ENCODE measurements at regions not wholly inside any gene's neighbourhood (a gene's known extent, or its start where the extent isn't known, plus 50 kb on each side); places are given as distances from the start of the nearest gene placed in this dataset.

DNA sequence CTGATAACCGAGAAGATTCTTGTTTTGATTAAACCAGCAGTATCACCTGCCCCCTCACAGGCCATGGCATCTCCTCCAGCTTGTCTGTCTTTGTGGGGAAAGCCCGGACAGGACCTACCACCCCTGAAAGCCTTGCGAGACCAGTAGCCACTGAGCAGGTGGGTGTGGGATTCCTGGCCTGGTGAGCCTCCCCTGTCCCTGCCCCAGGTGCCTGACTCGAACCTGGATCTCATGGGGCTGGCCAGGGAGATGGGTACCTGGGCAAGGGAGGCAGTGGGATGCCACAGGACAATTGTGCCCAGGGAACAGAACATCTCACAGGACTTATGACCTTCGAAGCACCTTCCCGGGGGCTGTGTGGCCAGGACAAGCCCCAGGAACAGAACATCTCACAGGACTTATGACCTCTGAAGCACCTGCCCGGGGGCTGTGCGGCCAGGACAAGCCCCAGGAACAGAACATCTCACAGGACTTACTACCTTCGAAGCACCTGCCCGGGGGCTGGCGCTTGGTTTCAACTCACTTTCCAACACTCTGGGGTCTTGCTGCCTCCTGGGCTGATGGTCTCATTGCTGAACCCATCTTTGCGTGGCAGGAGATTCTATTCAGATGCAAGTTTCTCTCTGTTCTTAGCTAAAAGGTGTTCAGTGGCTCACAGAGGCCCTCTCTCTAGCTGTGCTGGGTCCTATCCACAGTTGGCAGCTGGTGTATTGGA is 854.5 kb downstream of the BRD1 start (continued):
- TF ChIP-seq BACH2 (CRISPR knock-in tag; IDR thresholded peaks at IDR 0.05; ENCODE audit: borderline replicate concordance), result no peak

DNA sequence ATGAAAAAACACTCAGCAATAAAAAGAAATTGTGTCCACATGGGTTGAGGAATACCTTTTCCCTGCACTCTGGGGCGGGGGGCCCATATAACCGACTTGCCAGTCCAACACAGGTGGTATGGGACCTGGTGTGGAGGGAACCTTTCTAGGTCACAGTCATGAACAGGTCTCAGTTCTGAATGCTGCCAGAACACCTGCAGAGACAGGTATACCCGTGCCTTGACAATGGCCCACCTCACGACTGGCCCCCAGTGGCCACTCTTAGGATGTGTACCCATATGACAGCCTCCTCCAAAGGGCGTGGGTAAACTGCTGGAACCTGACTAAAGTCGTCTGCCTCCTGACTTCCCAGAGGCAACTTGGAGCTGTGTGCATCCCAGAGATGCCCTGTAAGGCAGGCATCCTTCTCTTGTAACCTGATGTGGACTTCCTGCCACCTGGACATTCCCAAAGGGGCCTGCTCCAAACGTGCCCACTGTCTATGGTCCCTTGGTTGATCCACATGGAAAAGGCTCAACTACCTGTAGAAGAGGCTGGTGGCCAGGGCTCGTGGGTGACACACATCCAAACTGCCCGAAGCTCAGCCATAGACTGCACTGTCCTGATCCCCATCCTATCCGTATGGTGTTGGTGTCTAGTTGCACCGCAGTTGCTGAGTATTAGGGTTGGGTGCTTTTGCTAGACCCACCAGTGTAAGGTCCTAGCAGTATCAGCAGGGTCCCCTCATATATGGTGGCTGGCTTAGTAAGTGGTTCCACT is 859.3 kb downstream of the BRD1 start:
- TF ChIP-seq, protein P1, sequence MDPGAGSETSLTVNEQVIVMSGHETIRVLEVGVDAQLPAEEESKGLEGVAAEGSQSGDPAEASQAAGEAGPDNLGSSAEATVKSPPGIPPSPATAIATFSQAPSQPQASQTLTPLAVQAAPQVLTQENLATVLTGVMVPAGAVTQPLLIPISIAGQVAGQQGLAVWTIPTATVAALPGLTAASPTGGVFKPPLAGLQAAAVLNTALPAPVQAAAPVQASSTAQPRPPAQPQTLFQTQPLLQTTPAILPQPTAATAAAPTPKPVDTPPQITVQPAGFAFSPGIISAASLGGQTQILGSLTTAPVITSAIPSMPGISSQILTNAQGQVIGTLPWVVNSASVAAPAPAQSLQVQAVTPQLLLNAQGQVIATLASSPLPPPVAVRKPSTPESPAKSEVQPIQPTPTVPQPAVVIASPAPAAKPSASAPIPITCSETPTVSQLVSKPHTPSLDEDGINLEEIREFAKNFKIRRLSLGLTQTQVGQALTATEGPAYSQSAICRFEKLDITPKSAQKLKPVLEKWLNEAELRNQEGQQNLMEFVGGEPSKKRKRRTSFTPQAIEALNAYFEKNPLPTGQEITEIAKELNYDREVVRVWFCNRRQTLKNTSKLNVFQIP (CRISPR knock-in tag; IDR thresholded peaks at IDR 0.05; ENCODE audit: borderline replicate concordance, low read depth), result no peak
- TF ChIP-seq ESRRG (CRISPR knock-in tag; IDR thresholded peaks at IDR 0.05), result no peak
- TF ChIP-seq RARB (CRISPR knock-in tag; IDR thresholded peaks at IDR 0.05), result no peak
- no peak for TF ChIP-seq CSDC2 (CRISPR knock-in tag; IDR thresholded peaks at IDR 0.05)
- no peak for TF ChIP-seq BACH2 (CRISPR knock-in tag; IDR thresholded peaks at IDR 0.05; ENCODE audit: borderline replicate concordance)
- no peak for TF ChIP-seq ISL1 (CRISPR knock-in tag; IDR thresholded peaks at IDR 0.05)
- no peak for TF ChIP-seq ZFP3 (CRISPR knock-in tag; IDR thresholded peaks at IDR 0.05)
- TF ChIP-seq TOX (CRISPR knock-in tag; IDR thresholded peaks at IDR 0.05; ENCODE audit: borderline replicate concordance), result no peak
- no peak for TF ChIP-seq PPARA (CRISPR knock-in tag; IDR thresholded peaks at IDR 0.05; ENCODE audit: borderline replicate concordance)
- no peak for TF ChIP-seq SNAI2 (CRISPR knock-in tag; IDR thresholded peaks at IDR 0.05)
- TF ChIP-seq, protein P2, sequence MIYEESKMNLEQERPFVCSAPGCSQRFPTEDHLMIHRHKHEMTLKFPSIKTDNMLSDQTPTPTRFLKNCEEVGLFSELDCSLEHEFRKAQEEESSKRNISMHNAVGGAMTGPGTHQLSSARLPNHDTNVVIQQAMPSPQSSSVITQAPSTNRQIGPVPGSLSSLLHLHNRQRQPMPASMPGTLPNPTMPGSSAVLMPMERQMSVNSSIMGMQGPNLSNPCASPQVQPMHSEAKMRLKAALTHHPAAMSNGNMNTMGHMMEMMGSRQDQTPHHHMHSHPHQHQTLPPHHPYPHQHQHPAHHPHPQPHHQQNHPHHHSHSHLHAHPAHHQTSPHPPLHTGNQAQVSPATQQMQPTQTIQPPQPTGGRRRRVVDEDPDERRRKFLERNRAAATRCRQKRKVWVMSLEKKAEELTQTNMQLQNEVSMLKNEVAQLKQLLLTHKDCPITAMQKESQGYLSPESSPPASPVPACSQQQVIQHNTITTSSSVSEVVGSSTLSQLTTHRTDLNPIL (CRISPR knock-in tag; IDR thresholded peaks at IDR 0.05; ENCODE audit: low read depth), result no peak
- no peak for TF ChIP-seq ZC3H10 (CRISPR knock-in tag; IDR thresholded peaks at IDR 0.05)
- 0 out of 3 replicates have a peak, but pooled peaks have one; percentile 43 for ATAC-seq

DNA sequence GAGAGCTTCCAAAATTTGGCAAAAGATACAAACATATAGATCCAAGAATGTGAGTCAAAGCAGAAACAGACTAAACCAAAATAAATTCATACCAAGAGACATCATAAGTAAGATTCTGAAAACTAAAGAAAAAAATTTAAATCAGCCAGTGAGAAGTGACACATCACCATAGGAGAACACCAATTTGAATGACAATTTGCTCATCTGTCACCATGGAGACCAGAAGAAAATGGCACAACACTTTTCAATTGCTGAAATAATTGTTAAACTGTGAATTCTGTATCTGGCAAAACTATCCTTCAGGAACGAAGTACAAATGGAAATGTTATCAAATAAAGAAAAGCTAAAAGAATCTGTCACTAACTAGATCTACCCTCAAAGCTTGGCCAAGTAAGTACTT is 864.3 kb downstream of the BRD1 start:
- TF ChIP-seq ZNF70 (CRISPR knock-in tag; IDR thresholded peaks at IDR 0.05) (no peak), ISL1 (CRISPR knock-in tag; IDR thresholded peaks at IDR 0.05) (no peak), TOX (CRISPR knock-in tag; IDR thresholded peaks at IDR 0.05; ENCODE audit: borderline replicate concordance) (no peak), GLIS3 (CRISPR knock-in tag; IDR thresholded peaks at IDR 0.05) (no peak), TCF4 (CRISPR knock-in tag; IDR thresholded peaks at IDR 0.05; ENCODE audit: borderline replicate concordance) (no peak), PPARA (CRISPR knock-in tag; IDR thresholded peaks at IDR 0.05; ENCODE audit: borderline replicate concordance) (no peak), ZC3H10 (CRISPR knock-in tag; IDR thresholded peaks at IDR 0.05) (no peak), ZFP3 (CRISPR knock-in tag; IDR thresholded peaks at IDR 0.05) (no peak), BACH2 (CRISPR knock-in tag; IDR thresholded peaks at IDR 0.05; ENCODE audit: borderline replicate concordance) (no peak), ZFP30 (CRISPR knock-in tag; IDR thresholded peaks at IDR 0.05) (no peak), ZNF8 (CRISPR knock-in tag; IDR thresholded peaks at IDR 0.05) (no peak), SNAI2 (CRISPR knock-in tag; IDR thresholded peaks at IDR 0.05) (no peak)
- TF ChIP-seq, protein P3, sequence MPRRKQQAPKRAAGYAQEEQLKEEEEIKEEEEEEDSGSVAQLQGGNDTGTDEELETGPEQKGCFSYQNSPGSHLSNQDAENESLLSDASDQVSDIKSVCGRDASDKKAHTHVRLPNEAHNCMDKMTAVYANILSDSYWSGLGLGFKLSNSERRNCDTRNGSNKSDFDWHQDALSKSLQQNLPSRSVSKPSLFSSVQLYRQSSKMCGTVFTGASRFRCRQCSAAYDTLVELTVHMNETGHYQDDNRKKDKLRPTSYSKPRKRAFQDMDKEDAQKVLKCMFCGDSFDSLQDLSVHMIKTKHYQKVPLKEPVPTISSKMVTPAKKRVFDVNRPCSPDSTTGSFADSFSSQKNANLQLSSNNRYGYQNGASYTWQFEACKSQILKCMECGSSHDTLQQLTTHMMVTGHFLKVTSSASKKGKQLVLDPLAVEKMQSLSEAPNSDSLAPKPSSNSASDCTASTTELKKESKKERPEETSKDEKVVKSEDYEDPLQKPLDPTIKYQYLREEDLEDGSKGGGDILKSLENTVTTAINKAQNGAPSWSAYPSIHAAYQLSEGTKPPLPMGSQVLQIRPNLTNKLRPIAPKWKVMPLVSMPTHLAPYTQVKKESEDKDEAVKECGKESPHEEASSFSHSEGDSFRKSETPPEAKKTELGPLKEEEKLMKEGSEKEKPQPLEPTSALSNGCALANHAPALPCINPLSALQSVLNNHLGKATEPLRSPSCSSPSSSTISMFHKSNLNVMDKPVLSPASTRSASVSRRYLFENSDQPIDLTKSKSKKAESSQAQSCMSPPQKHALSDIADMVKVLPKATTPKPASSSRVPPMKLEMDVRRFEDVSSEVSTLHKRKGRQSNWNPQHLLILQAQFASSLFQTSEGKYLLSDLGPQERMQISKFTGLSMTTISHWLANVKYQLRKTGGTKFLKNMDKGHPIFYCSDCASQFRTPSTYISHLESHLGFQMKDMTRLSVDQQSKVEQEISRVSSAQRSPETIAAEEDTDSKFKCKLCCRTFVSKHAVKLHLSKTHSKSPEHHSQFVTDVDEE (CRISPR knock-in tag; IDR thresholded peaks at IDR 0.05), result no peak
- TF ChIP-seq, protein P2 (CRISPR knock-in tag; IDR thresholded peaks at IDR 0.05; ENCODE audit: low read depth), result no peak
- TF ChIP-seq, protein P1 (CRISPR knock-in tag; IDR thresholded peaks at IDR 0.05; ENCODE audit: borderline replicate concordance, low read depth), result no peak
- TF ChIP-seq, protein P4, sequence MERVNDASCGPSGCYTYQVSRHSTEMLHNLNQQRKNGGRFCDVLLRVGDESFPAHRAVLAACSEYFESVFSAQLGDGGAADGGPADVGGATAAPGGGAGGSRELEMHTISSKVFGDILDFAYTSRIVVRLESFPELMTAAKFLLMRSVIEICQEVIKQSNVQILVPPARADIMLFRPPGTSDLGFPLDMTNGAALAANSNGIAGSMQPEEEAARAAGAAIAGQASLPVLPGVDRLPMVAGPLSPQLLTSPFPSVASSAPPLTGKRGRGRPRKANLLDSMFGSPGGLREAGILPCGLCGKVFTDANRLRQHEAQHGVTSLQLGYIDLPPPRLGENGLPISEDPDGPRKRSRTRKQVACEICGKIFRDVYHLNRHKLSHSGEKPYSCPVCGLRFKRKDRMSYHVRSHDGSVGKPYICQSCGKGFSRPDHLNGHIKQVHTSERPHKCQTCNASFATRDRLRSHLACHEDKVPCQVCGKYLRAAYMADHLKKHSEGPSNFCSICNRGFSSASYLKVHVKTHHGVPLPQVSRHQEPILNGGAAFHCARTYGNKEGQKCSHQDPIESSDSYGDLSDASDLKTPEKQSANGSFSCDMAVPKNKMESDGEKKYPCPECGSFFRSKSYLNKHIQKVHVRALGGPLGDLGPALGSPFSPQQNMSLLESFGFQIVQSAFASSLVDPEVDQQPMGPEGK (CRISPR knock-in tag; IDR thresholded peaks at IDR 0.05; ENCODE audit: borderline replicate concordance), result no peak
- no peak for ATAC-seq

All from SK-N-SH treated with all-trans-retinoic acid at 6 μM for 48 hours (cell line).